Fibroblast of pulmonary artery (primary cell): ENCODE measurements at regions not wholly inside any gene's neighbourhood (a gene's known extent, or its start where the extent isn't known, plus 50 kb on each side); places are given as distances from the start of the nearest gene placed in this dataset.
A peak's percentile ranks its signal among the peaks of the same experiment; 100 is the strongest.

Source experiments
- DNase-seq: peaks from one replicate; pipeline ENCODE4 v3.0.0-alpha.2; 2010; ENCODE audit warnings: low read depth
- H3K4me3 ChIP-seq: replicated peaks from 2 replicates; pipeline ENCODE4 v1.5.1; 2011; ENCODE audit warnings: low read depth, mild to moderate bottlenecking, control low read depth, low read length, moderate library complexity
- TF ChIP-seq, protein P1 (sequence below): IDR thresholded peaks from 2 replicates; pipeline ENCODE4 v1.5.1; 2011; ENCODE audit warnings: mild to moderate bottlenecking, control low read depth, low read length, inconsistent platforms; ENCODE audit errors: missing control alignments

DNA sequence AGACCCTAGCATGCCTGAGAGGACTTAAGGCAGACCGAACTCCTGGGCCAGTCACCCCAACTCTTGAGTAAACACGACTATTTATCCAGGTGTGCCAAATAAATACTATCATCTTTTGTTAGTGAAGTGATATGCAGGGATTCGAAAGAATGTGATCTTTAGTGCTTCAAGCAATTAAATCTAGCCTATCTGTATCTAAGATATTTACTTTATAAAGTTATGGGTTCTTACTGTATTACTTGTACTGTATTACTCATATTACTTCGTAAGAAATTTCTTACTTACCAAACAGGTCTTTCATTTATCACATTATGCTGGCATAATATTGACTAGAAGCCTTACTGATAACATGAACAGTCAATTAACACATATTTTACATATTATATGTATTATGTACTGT lies 211.6 kb upstream of the NECTIN3 start:
- no peak for DNase-seq
- no peak overlapping the region for H3K4me3 ChIP-seq
- TF ChIP-seq, protein P1, sequence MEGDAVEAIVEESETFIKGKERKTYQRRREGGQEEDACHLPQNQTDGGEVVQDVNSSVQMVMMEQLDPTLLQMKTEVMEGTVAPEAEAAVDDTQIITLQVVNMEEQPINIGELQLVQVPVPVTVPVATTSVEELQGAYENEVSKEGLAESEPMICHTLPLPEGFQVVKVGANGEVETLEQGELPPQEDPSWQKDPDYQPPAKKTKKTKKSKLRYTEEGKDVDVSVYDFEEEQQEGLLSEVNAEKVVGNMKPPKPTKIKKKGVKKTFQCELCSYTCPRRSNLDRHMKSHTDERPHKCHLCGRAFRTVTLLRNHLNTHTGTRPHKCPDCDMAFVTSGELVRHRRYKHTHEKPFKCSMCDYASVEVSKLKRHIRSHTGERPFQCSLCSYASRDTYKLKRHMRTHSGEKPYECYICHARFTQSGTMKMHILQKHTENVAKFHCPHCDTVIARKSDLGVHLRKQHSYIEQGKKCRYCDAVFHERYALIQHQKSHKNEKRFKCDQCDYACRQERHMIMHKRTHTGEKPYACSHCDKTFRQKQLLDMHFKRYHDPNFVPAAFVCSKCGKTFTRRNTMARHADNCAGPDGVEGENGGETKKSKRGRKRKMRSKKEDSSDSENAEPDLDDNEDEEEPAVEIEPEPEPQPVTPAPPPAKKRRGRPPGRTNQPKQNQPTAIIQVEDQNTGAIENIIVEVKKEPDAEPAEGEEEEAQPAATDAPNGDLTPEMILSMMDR, result no peak

DNA sequence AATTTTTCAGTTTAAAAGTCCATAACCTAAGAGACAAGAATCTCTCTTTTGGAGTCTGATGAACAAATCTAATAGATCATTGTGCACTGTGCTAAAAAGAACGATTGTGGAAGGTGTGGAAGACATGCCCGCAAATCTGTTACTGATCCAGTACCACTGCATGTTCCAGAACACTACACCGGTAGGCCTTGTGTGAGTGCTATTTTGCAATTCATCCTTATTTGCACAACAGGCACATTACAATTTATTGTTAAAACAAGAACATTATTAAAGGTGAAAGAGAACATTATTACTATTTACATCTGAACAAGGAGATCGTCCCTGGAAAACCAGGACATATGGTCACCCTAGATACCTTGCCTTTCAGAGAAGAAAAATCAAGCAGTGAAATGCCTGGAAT lies 205.7 kb upstream of the NECTIN3 start:
- TF ChIP-seq, protein P1, result no peak
- no peak for DNase-seq
- no peak overlapping the region for H3K4me3 ChIP-seq

DNA sequence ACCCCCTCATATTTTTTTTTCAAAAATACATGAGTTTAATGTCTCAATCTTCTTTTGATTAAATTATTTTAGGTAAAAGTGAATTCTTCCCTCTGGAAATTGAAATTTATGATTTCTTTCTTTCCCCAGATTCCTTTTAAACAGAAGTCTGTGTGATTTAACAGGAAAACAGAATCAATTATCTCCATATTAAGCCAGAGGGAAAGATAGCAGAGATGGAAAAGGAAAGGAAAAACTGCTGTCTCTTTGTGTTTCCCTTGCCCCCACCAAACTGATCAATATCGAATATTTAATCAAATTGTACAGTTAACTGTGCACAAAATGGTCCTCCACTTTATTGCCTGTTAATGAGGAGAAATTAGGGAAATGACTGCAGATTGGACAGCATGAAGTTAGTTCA lies 203.5 kb upstream of the NECTIN3 start:
- DNase-seq, result no peak
- H3K4me3 ChIP-seq, result no peak overlapping the region
- TF ChIP-seq, protein P1, result no peak

DNA sequence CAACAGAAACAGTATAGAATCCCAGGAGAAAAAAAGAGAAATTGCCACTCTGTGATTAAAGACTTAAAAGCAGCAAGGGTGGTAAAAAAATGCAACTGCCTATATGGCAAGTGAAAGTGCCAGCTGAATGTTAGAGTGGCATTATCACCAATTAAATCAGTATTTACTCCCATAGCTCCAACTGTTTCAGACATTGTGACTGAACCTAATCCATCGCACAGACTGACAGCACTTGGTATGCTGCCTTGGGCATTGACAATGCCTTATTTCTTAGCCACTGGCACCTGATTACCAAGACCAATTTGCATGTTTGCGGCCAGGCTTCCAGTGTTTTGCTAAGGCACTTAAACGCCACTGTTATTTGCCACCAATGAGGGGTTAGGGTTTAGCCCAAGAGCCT lies 201.9 kb upstream of the NECTIN3 start:
- TF ChIP-seq, protein P1, result no peak
- no peak for DNase-seq
- H3K4me3 ChIP-seq, result no peak overlapping the region

DNA sequence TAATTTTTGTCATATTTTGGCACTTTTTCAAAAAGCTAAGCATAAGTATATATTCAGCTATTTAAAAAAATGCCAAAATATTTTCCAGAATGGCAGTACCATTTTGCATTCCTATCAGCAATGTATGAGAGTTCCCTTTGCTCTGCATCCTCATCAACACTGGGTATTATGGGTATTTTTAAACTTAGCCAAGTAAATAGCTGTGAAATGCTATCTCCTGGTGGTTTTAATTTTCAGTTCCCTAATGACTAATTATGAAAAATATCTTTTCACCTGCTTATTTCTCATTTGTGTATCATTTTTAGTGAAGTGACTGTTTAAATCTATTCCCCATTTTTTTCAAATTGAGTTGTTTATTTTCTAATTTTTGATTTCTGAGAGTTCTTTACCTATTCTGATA lies 199.7 kb upstream of the NECTIN3 start:
- no peak for DNase-seq
- H3K4me3 ChIP-seq, result no peak overlapping the region
- TF ChIP-seq, protein P1, result no peak

DNA sequence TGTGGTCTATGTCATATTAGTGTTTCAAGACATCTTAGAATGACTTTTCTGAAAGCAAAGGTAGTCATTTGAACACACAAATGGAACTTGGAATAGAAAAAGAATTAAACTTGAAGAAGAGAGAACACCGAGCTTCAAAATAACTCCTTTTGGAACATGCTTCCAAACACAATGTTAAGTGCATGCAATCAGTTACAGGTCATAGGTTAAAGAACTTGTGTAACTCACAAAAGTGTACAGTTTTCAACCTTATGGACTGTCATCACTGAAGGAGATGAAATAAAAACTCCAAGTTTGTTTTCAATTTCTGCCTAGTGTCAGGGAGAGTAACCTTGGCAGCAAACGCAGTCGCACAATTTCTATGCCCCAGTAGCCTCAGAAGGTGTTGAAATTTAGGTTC lies 192.9 kb upstream of the NECTIN3 start:
- no peak overlapping the region for H3K4me3 ChIP-seq
- TF ChIP-seq, protein P1, result no peak

DNA sequence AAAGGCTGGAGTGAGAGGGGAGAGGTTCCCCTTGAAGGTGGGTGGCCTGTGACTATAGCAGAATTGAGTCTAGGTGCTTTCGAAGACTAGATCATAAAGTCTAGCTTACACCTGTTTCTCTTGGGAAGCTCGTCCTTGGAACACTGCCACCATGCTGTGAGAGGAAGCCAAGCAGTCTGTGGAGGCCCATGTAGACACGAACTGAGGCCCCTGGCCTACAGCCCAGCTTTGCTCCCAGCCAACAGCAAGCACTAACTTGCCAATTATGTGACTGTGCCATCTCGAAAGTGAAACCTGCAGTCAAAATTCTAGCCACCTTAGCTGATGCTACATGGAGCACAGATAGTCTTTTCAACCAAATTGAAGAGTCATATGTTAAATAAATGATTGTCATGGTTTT lies 190.5 kb upstream of the NECTIN3 start:
- TF ChIP-seq, protein P1, result peak; percentile 21
- DNase-seq, result peak; percentile 68
- no peak overlapping the region for H3K4me3 ChIP-seq

More for the DNA sequence above, 192.9 kb upstream of the NECTIN3 start:
- no peak for DNase-seq
